ENCODE measurements at regions not wholly inside any gene's neighbourhood (a gene's known extent, or its start where the extent isn't known, plus 50 kb on each side); places are given as distances from the start of the nearest gene placed in this dataset.
A peak's percentile ranks its signal among the peaks of the same experiment; 100 is the strongest.

- Histone ChIP-seq H2AFZ (ENCODE audit: low read length) (no peak overlapping the region), H2BK15ac (ENCODE audit: low read length) (no peak overlapping the region), H2BK20ac (ENCODE audit: low read length) (no peak overlapping the region), H3K23ac (ENCODE audit: insufficient read length) (no peak overlapping the region), H3K4me2 (ENCODE audit: insufficient read depth in 1 of 2, low read depth in 2 of 2, low read length in 2 of 2) (no peak overlapping the region), H3K79me2 (ENCODE audit: control insufficient read depth in 1 of 2, insufficient read depth in 2 of 2, low read length in 2 of 2) (no peaks in the 10 kb centered on the region), H2BK120ac (replicated peaks; ENCODE audit: low read depth, low read length) (no peak overlapping the region), H3K56ac (replicated peaks; ENCODE audit: insufficient read length, low read depth, low read length) (no peak overlapping the region), H3K4me3 (ENCODE audit: extremely low read depth in 1 of 4, insufficient read depth in 2 of 4, low read depth in 3 of 4, low read length in 4 of 4) (no peak overlapping the region), H3K27ac (ENCODE audit: low read depth, low read length) (no peak overlapping the region), H3K14ac (ENCODE audit: insufficient read length) (no peak overlapping the region), H3K9ac (replicated peaks in 1 of 4; ENCODE audit: extremely low read depth in 1 of 4, low read depth in 3 of 4, low read length in 3 of 4) (no peak overlapping the region), H3K36me3 (ENCODE audit: control insufficient read depth in 2 of 4, insufficient read depth in 4 of 4, low read length in 3 of 4) (no peaks in the 10 kb centered on the region), H4K8ac (ENCODE audit: extremely low read depth, insufficient read depth, low read length) (no peak overlapping the region), H2AK5ac (ENCODE audit: low read depth, low read length) (no peak overlapping the region), H3K9me3 (ENCODE audit: insufficient read depth in 2 of 2, low read depth in 1 of 2, low read length in 1 of 2) (no peaks in the 10 kb centered on the region), H4K5ac (ENCODE audit: insufficient read length, low read depth, low read length) (no peak overlapping the region), H4K20me1 (replicated peaks in 1 of 2; ENCODE audit: control insufficient read depth in 1 of 2, insufficient read depth in 2 of 2, low read length in 2 of 2) (no peaks in the 10 kb centered on the region), H3K18ac (ENCODE audit: extremely low read depth, low read length) (no peak overlapping the region), H4K91ac (replicated peaks; ENCODE audit: insufficient read length, low read length) (no peak overlapping the region), H2BK12ac (ENCODE audit: low read depth, low read length) (no peak overlapping the region), H3K79me1 (ENCODE audit: low read depth, low read length) (no peaks in the 10 kb centered on the region), H3K23me2 (ENCODE audit: low read depth, low read length) (no peaks in the 10 kb centered on the region), H3K4me1 (replicated peaks in 1 of 4; ENCODE audit: control insufficient read depth in 3 of 4, insufficient read depth in 4 of 4, low read length in 3 of 4) (no peaks in the 10 kb centered on the region; a peak in 2 of 7 replicates), H3K27me3 (replicated peaks in 1 of 4; ENCODE audit: control insufficient read depth in 3 of 4, extremely low read depth in 1 of 4, insufficient read depth in 3 of 4, low read length in 3 of 4) (no peaks in the 10 kb centered on the region; a peak in 1 of 7 replicates), H3K4ac (replicated peaks; ENCODE audit: insufficient read length, low read depth, low read length) (no peak overlapping the region), H2BK5ac (ENCODE audit: low read depth, low read length) (no peak overlapping the region)
- CTCF ChIA-PET (ENCODE audit: partially characterized antibody) = interaction anchor here (1.3 kb wide), 1 partner anchor 34 kb away, joined by 3 read pairs; no protein-coding TSS in a partner anchor
- FAIRE-seq = no peak
- TF ChIP-seq HDAC2 (IDR thresholded peaks at IDR 0.05; ENCODE audit: borderline replicate concordance in 1 of 2, low read depth in 2 of 2, low read length in 2 of 2) = no peak
- TF ChIP-seq POLR2A (IDR thresholded peaks at IDR 0.05; ENCODE audit: control extremely low read depth in 1 of 2, low read depth in 2 of 2, low read length in 2 of 2) = no peak
- TF ChIP-seq JUND (IDR thresholded peaks at IDR 0.05; ENCODE audit: low read length) = no peak
- TF ChIP-seq MAFK (IDR thresholded peaks at IDR 0.05; ENCODE audit: low read depth, low read length) = no peak
- no peak for TF ChIP-seq RAD21 (IDR thresholded peaks at IDR 0.05 in 1 of 2, conservative IDR thresholded peaks at IDR 0.05 in 1 of 2; ENCODE audit: low read depth in 2 of 2, low read length in 2 of 2)
- no peak for TF ChIP-seq RFX5 (IDR thresholded peaks at IDR 0.05; ENCODE audit: borderline replicate concordance, low read depth, low read length)
- no peak for TF ChIP-seq NANOG (IDR thresholded peaks at IDR 0.05; ENCODE audit: insufficient read depth, low read depth, low read length, poor library complexity, severe bottlenecking)
- peak in 1 of 2 experiments; percentile 1 for DNase-seq (ENCODE audit: low read depth in 1 of 2, low spot score in 2 of 2)
- POLR2A ChIA-PET (ENCODE audit: partially characterized antibody) = no interaction called here
- 92% methylated on average over 1 of the region's 1 CpG; no CpG with 5 or more reads in 1 of the 2 experiments for WGBS, 2 experiments (ENCODE audit: extremely low coverage in 1 of 2, insufficient coverage in 1 of 2, insufficient read length in 1 of 2, insufficient replicate concordance in 2 of 2, low coverage in 1 of 2, low lambda C conversion rate in 2 of 2, missing lambda C conversion rate in 1 of 2)
These were observed 194.5 kb upstream of the UBL3 start for GRCh38 chr13:30044932-30045331.
